ENCODE measurements at regions not wholly inside any gene's neighbourhood (a gene's known extent, or its start where the extent isn't known, plus 50 kb on each side); places are given as distances from the start of the nearest gene placed in this dataset.

- TF ChIP-seq YY1 (IDR thresholded peaks at IDR 0.05; ENCODE audit: extremely low read depth, insufficient replicate concordance, low read depth, low read length) (no peak), EGR1 (IDR thresholded peaks at IDR 0.05; ENCODE audit: low read depth) (no peak), ZFX (IDR thresholded peaks at IDR 0.05) (no peak), ATF3 (IDR thresholded peaks at IDR 0.05) (no peak), POLR2AphosphoS5 (IDR thresholded peaks at IDR 0.05; ENCODE audit: low read depth, low read length) (no peak), FOSL1 (IDR thresholded peaks at IDR 0.05; ENCODE audit: low read depth) (no peak), TCF7L2 (IDR thresholded peaks at IDR 0.05; ENCODE audit: borderline replicate concordance, extremely low read depth, insufficient read depth, insufficient read length) (no peak), SRF (IDR thresholded peaks at IDR 0.05; ENCODE audit: low read depth) (no peak), JUND (IDR thresholded peaks at IDR 0.05) (no peak), EZH2phosphoT487 (IDR thresholded peaks at IDR 0.05; ENCODE audit: borderline replicate concordance) (no peak), ELF1 (IDR thresholded peaks at IDR 0.05; ENCODE audit: borderline replicate concordance, low read depth) (no peak)
- Histone ChIP-seq H2AFZ (ENCODE audit: low read depth, low read length, poor library complexity, severe bottlenecking) (no peak overlapping the region), H3K9me3 (ENCODE audit: control insufficient read depth in 1 of 2, insufficient read depth in 1 of 2, low read depth in 1 of 2, low read length in 2 of 2) (peaks cover 5 to 24% of the 10 kb centered on the region in 2 experiments; a peak in 2 of 4 replicates), H4K20me1 (ENCODE audit: insufficient read depth) (no peaks in the 10 kb centered on the region), H3K9me2 (ENCODE audit: insufficient read depth) (no peaks in the 10 kb centered on the region), H3K27ac (ENCODE audit: low read depth, low read length) (no peak overlapping the region), H3K36me3 (ENCODE audit: control insufficient read depth in 1 of 2, insufficient read depth in 2 of 2, low read length in 2 of 2) (no peaks in the 10 kb centered on the region), H3K4me2 (ENCODE audit: low read length) (no peak overlapping the region), H3K4me1 (ENCODE audit: control insufficient read depth in 1 of 2, insufficient read depth in 2 of 2, low read length in 2 of 2) (no peaks in the 10 kb centered on the region), H3K79me2 (ENCODE audit: insufficient read depth, low read length) (no peaks in the 10 kb centered on the region), H3K27me3 (ENCODE audit: insufficient read depth, low read length) (no peaks in the 10 kb centered on the region), H3K4me3 (replicated peaks in 1 of 2; ENCODE audit: low read depth in 1 of 2, low read length in 2 of 2) (no peak overlapping the region), H3K9ac (ENCODE audit: low read length) (no peak overlapping the region)
- ChIA-PET CTCF (no interaction called here), POLR2A (no interaction called here), RAD21 (ENCODE audit: low non-redundant PET in 1 of 2, low total read pairs in 2 of 2, uncharacterized antibody in 2 of 2, unreplicated experiment in 2 of 2) (no interaction called here)
- no TSS peak for BruUV-seq (replicated peaks)
- ATAC-seq (no peak), DNase-seq (ENCODE audit: low read depth, low spot score) (no peak)
- intact Hi-C loops (cut with micrococcal nuclease), result no loop called here
Observed at GRCh38 chr18:44503854-44504253, 176.8 kb upstream of the SETBP1 start.

DNA sequence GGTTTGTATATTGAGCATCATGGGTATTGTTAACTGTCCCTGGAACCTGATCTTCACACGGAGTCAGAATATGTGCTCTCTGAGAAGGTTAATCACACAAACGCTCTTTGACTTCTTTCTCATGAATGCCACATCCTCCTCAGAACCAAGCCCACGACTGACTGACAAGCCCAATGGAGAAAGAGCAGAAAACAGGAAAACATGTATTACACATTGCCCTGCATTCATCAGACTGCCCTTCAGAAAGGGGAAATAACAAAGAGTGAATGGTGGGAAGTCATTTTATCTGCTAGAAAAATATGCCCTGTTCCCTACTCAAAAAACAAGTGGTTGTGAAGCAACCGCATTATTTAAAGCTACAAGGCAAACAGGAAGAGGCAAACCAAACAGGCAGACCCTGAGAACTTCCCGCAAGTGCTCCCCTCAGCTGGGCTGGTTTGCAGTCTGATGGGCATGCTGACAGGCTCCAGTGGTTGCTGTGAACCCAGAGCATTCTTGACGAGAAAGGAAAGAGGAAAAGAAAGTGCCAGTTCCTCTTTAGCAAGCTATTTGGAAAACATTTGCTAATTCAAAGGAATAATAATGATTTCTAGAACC lies 172.9 kb upstream of the SETBP1 start:
- Histone ChIP-seq H3K36me3 (ENCODE audit: control insufficient read depth in 1 of 2, insufficient read depth in 2 of 2, low read length in 2 of 2) (no peaks in the 10 kb centered on the region), H2AFZ (ENCODE audit: low read depth, low read length, poor library complexity, severe bottlenecking) (no peak overlapping the region), H3K9ac (ENCODE audit: low read length) (no peak overlapping the region), H3K9me2 (ENCODE audit: insufficient read depth) (no peaks in the 10 kb centered on the region), H3K79me2 (ENCODE audit: insufficient read depth, low read length) (no peaks in the 10 kb centered on the region), H4K20me1 (ENCODE audit: insufficient read depth) (no peaks in the 10 kb centered on the region), H3K27ac (ENCODE audit: low read depth, low read length) (no peak overlapping the region), H3K4me2 (ENCODE audit: low read length) (no peak overlapping the region), H3K4me3 (replicated peaks in 1 of 2; ENCODE audit: low read depth in 1 of 2, low read length in 2 of 2) (no peak overlapping the region), H3K9me3 (ENCODE audit: control insufficient read depth in 1 of 2, insufficient read depth in 1 of 2, low read depth in 1 of 2, low read length in 2 of 2) (peaks cover 9 to 16% of the 10 kb centered on the region in 2 experiments; a peak in 2 of 4 replicates), H3K4me1 (ENCODE audit: control insufficient read depth in 1 of 2, insufficient read depth in 2 of 2, low read length in 2 of 2) (no peaks in the 10 kb centered on the region), H3K27me3 (ENCODE audit: insufficient read depth, low read length) (no peaks in the 10 kb centered on the region)
- no peak for ATAC-seq
- ChIA-PET CTCF (no interaction called here), POLR2A (no interaction called here), RAD21 (ENCODE audit: low non-redundant PET in 1 of 2, low total read pairs in 2 of 2, uncharacterized antibody in 2 of 2, unreplicated experiment in 2 of 2) (no interaction called here)
- TF ChIP-seq CTCF (IDR thresholded peaks at IDR 0.05 in 2 of 3, conservative IDR thresholded peaks at IDR 0.05 in 1 of 3; ENCODE audit: borderline replicate concordance in 1 of 3, insufficient read depth in 1 of 3, low read depth in 2 of 3, low read length in 2 of 3) (no peak), JUND (IDR thresholded peaks at IDR 0.05) (no peak), ZNF274 (IDR thresholded peaks at IDR 0.05; ENCODE audit: low read depth, low read length) (no peak), SIN3A (IDR thresholded peaks at IDR 0.05; ENCODE audit: low read depth) (no peak), REST (IDR thresholded peaks at IDR 0.05; ENCODE audit: low read depth) (no peak), POLR2A (IDR thresholded peaks at IDR 0.05; ENCODE audit: borderline replicate concordance, extremely low read depth, insufficient read depth, insufficient read length) (no peak), ZFX (IDR thresholded peaks at IDR 0.05) (no peak)
- no peak for DNase-seq (ENCODE audit: low read depth, low spot score)
- no TSS peak for BruUV-seq (replicated peaks)
- intact Hi-C loops (cut with micrococcal nuclease), result no loop called here

All from HCT116 (cell line).